ENCODE measurements at regions not wholly inside any gene's neighbourhood (a gene's known extent, or its start where the extent isn't known, plus 50 kb on each side); places are given as distances from the start of the nearest gene placed in this dataset.
"Not testable (repeated sequence)": the region's sequence is repeated elsewhere in the genome, so short reads cannot be mapped to it uniquely, and the experiment has no call there.

GRCh38 chr22:22059291-22060002 lies 76.9 kb upstream of the TOP3B start:
- TF ChIP-seq EP300 (IDR thresholded peaks at IDR 0.05; ENCODE audit: low read depth), result no peak
- no peak for TF ChIP-seq POLR2A (IDR thresholded peaks at IDR 0.05)
- no peak for TF ChIP-seq CTCF (IDR thresholded peaks at IDR 0.05)
- no peak for TF ChIP-seq POLR2AphosphoS5 (IDR thresholded peaks at IDR 0.05)
- no peak for DNase-seq
- in situ Hi-C loops (cut with MboI; ENCODE audit: low pct_ligation_motif_present in 1 of 4, low pct_unique_long_range_greater_than_20kb in 1 of 4, low sequenced_read_pairs in 3 of 4), result no loop called here
- no peak overlapping the region for H3K4me3 ChIP-seq
- intact Hi-C loops (cut with DNase I; ENCODE audit: low total_unique reads), result no loop called here
- no peaks in the 10 kb centered on the region for H3K9me3 ChIP-seq
- H3K4me1 ChIP-seq, result peaks cover 0 to 6% (median 0%) of the 10 kb centered on the region in 4 donors
- H3K27ac ChIP-seq, result no peak overlapping the region
- no peaks in the 10 kb centered on the region for H3K36me3 ChIP-seq
- peaks cover 4% of the 10 kb centered on the region for H3K27me3 ChIP-seq
- WGBS, 2 donors (ENCODE audit: low coverage in 1 of 2), result 48 to 80% methylated on average over 1 to 3 of the region's 3 CpGs

GRCh38 chr22:22058633-22059290 lies 76.2 kb upstream of the TOP3B start:
- in situ Hi-C loops (cut with MboI; ENCODE audit: low pct_ligation_motif_present in 1 of 4, low pct_unique_long_range_greater_than_20kb in 1 of 4, low sequenced_read_pairs in 3 of 4), result no loop called here
- DNase-seq, result no peak
- H3K4me3 ChIP-seq, result no peak overlapping the region
- TF ChIP-seq POLR2A (IDR thresholded peaks at IDR 0.05), result no peak
- no peak for TF ChIP-seq CTCF (IDR thresholded peaks at IDR 0.05)
- no peak for TF ChIP-seq POLR2AphosphoS5 (IDR thresholded peaks at IDR 0.05)
- TF ChIP-seq EP300 (IDR thresholded peaks at IDR 0.05; ENCODE audit: low read depth), result no peak
- WGBS, 2 donors (ENCODE audit: low coverage in 1 of 2), result 65% methylated on average over 4 of the region's 4 CpGs; no CpG with 5 or more reads in 1 of the 2 donors
- no peaks in the 10 kb centered on the region for H3K36me3 ChIP-seq
- peaks cover 4% of the 10 kb centered on the region for H3K27me3 ChIP-seq
- H3K9me3 ChIP-seq, result no peaks in the 10 kb centered on the region
- intact Hi-C loops (cut with DNase I; ENCODE audit: low total_unique reads), result no loop called here
- H3K4me1 ChIP-seq, result peaks cover 0 to 6% (median 0%) of the 10 kb centered on the region in 4 donors
- H3K27ac ChIP-seq, result no peak overlapping the region

GRCh38 chr22:22057617-22058378 lies 75.2 kb upstream of the TOP3B start:
- Histone ChIP-seq H3K36me3 (no peaks in the 10 kb centered on the region), H3K9me3 (no peaks in the 10 kb centered on the region), H3K4me3 (no peak overlapping the region), H3K4me1 (peaks cover 0 to 6% (median 0%) of the 10 kb centered on the region in 4 donors), H3K27me3 (peaks cover 4% of the 10 kb centered on the region), H3K27ac (no peak overlapping the region)
- DNase-seq, result no peak
- in situ Hi-C loops (cut with MboI; ENCODE audit: low pct_ligation_motif_present in 1 of 4, low pct_unique_long_range_greater_than_20kb in 1 of 4, low sequenced_read_pairs in 3 of 4), result no loop called here
- TF ChIP-seq POLR2A (IDR thresholded peaks at IDR 0.05) (no peak), CTCF (IDR thresholded peaks at IDR 0.05) (no peak), EP300 (IDR thresholded peaks at IDR 0.05; ENCODE audit: low read depth) (no peak), POLR2AphosphoS5 (IDR thresholded peaks at IDR 0.05) (no peak)
- WGBS, 2 donors (ENCODE audit: low coverage in 1 of 2), result 96% methylated on average over 4 of the region's 5 CpGs; no CpG with 5 or more reads in 1 of the 2 donors
- intact Hi-C loops (cut with DNase I; ENCODE audit: low total_unique reads), result no loop called here

- in situ Hi-C loops (cut with MboI; ENCODE audit: low pct_ligation_motif_present in 1 of 4, low pct_unique_long_range_greater_than_20kb in 1 of 4, low sequenced_read_pairs in 3 of 4); DNase-seq; intact Hi-C loops (cut with DNase I; ENCODE audit: low total_unique reads): not testable (repeated sequence)
Observed at GRCh38 chr22:22056809-22057594, 74.4 kb upstream of the TOP3B start.

GRCh38 chr22:22052548-22053139 lies 70.1 kb upstream of the TOP3B start:
- H3K4me3 ChIP-seq; H3K4me1 ChIP-seq; intact Hi-C loops (cut with DNase I; ENCODE audit: low total_unique reads); H3K36me3 ChIP-seq; H3K27ac ChIP-seq; DNase-seq; in situ Hi-C loops (cut with MboI; ENCODE audit: low pct_ligation_motif_present in 1 of 4, low pct_unique_long_range_greater_than_20kb in 1 of 4, low sequenced_read_pairs in 3 of 4); H3K9me3 ChIP-seq: not testable (repeated sequence)
- 82 to 100% methylated on average over 1 to 3 of the region's 3 CpGs for WGBS, 2 donors (ENCODE audit: low coverage in 1 of 2)
- peaks cover 19% of the 10 kb centered on the region for H3K27me3 ChIP-seq

More at GRCh38 chr22:22056809-22057594, 74.4 kb upstream of the TOP3B start:
- not testable (repeated sequence) for H3K27me3 ChIP-seq, H3K4me3 ChIP-seq, H3K4me1 ChIP-seq, H3K36me3 ChIP-seq, H3K27ac ChIP-seq, H3K9me3 ChIP-seq
- 40 to 75% methylated on average over 1 to 14 of the region's 14 CpGs for WGBS, 2 donors (ENCODE audit: low coverage in 1 of 2)

- WGBS, 2 donors (ENCODE audit: low coverage in 1 of 2), result 0 to 65% methylated on average over 1 to 2 of the region's 2 CpGs
- intact Hi-C loops (cut with DNase I; ENCODE audit: low total_unique reads); H3K4me3 ChIP-seq; in situ Hi-C loops (cut with MboI; ENCODE audit: low pct_ligation_motif_present in 1 of 4, low pct_unique_long_range_greater_than_20kb in 1 of 4, low sequenced_read_pairs in 3 of 4); H3K4me1 ChIP-seq; DNase-seq; H3K27ac ChIP-seq; H3K36me3 ChIP-seq; H3K9me3 ChIP-seq: not testable (repeated sequence)
- H3K27me3 ChIP-seq, result peaks cover 19% of the 10 kb centered on the region
Observed at GRCh38 chr22:22051032-22051431, 68.4 kb upstream of the TOP3B start.
